ENCODE measurements at regions not wholly inside any gene's neighbourhood (a gene's known extent, or its start where the extent isn't known, plus 50 kb on each side); places are given as distances from the start of the nearest gene placed in this dataset.

- in situ Hi-C loops (cut with MboI; ENCODE audit: low sequenced_read_pairs), result no loop called here
Observed at GRCh38 chr1:87715052-87715451, 386.4 kb downstream of the LMO4 start.

- in situ Hi-C loops (cut with MboI; ENCODE audit: low sequenced_read_pairs), result no loop called here
Observed at GRCh38 chr1:87715471-87715870, 386.8 kb downstream of the LMO4 start.

- in situ Hi-C loops (cut with MboI; ENCODE audit: low sequenced_read_pairs), result no loop called here
Observed at GRCh38 chr1:87717157-87717670, 388.5 kb downstream of the LMO4 start.

GRCh38 chr1:87718241-87718950, 389.7 kb downstream of the LMO4 start:
- in situ Hi-C loops (cut with MboI; ENCODE audit: low sequenced_read_pairs), result no loop called here

GRCh38 chr1:87719658-87720057, 391.0 kb downstream of the LMO4 start:
- in situ Hi-C loops (cut with MboI; ENCODE audit: low sequenced_read_pairs), result no loop called here

GRCh38 chr1:87720561-87720960, 391.9 kb downstream of the LMO4 start:
- in situ Hi-C loops (cut with MboI; ENCODE audit: low sequenced_read_pairs), result no loop called here

- in situ Hi-C loops (cut with MboI; ENCODE audit: low sequenced_read_pairs), result no loop called here
Observed at GRCh38 chr1:87723193-87723592, 394.5 kb downstream of the LMO4 start.

GRCh38 chr1:87728169-87728568, 399.5 kb downstream of the LMO4 start:
- in situ Hi-C loops (cut with MboI; ENCODE audit: low sequenced_read_pairs), result no loop called here

GRCh38 chr1:87730274-87731216, 401.9 kb downstream of the LMO4 start:
- in situ Hi-C loops (cut with MboI; ENCODE audit: low sequenced_read_pairs), result no loop called here

- in situ Hi-C loops (cut with MboI; ENCODE audit: low sequenced_read_pairs), result no loop called here
Observed at GRCh38 chr1:87733386-87733785, 404.7 kb downstream of the LMO4 start.

- in situ Hi-C loops (cut with MboI; ENCODE audit: low sequenced_read_pairs), result no loop called here
Observed at GRCh38 chr1:87735750-87736149, 407.1 kb downstream of the LMO4 start.

- in situ Hi-C loops (cut with MboI; ENCODE audit: low sequenced_read_pairs), result no loop called here
Observed at GRCh38 chr1:87739141-87739540, 410.5 kb downstream of the LMO4 start.

- in situ Hi-C loops (cut with MboI; ENCODE audit: low sequenced_read_pairs), result no loop called here
Observed at GRCh38 chr1:87739704-87740103, 411.0 kb downstream of the LMO4 start.

GRCh38 chr1:87743256-87743655, 414.6 kb downstream of the LMO4 start:
- in situ Hi-C loops (cut with MboI; ENCODE audit: low sequenced_read_pairs), result no loop called here

- in situ Hi-C loops (cut with MboI; ENCODE audit: low sequenced_read_pairs), result no loop called here
Observed at GRCh38 chr1:87744056-87744455, 415.4 kb downstream of the LMO4 start.

- in situ Hi-C loops (cut with MboI; ENCODE audit: low sequenced_read_pairs), result no loop called here
Observed at GRCh38 chr1:87744763-87745162, 416.1 kb downstream of the LMO4 start.

- in situ Hi-C loops (cut with MboI; ENCODE audit: low sequenced_read_pairs), result no loop called here
Observed at GRCh38 chr1:87753366-87753765, 424.7 kb downstream of the LMO4 start.

GRCh38 chr1:87754139-87754538, 425.5 kb downstream of the LMO4 start:
- in situ Hi-C loops (cut with MboI; ENCODE audit: low sequenced_read_pairs), result no loop called here

GRCh38 chr1:87757676-87758075, 429.0 kb downstream of the LMO4 start:
- in situ Hi-C loops (cut with MboI; ENCODE audit: low sequenced_read_pairs), result no loop called here

- in situ Hi-C loops (cut with MboI; ENCODE audit: low sequenced_read_pairs), result no loop called here
Observed at GRCh38 chr1:87759421-87760087, 430.9 kb downstream of the LMO4 start.

- in situ Hi-C loops (cut with MboI; ENCODE audit: low sequenced_read_pairs), result no loop called here
Observed at GRCh38 chr1:87760155-87760554, 431.5 kb downstream of the LMO4 start.

Measured in HL-60/S4 (cell line).